H9 (cell line): ENCODE measurements at regions not wholly inside any gene's neighbourhood (a gene's known extent, or its start where the extent isn't known, plus 50 kb on each side); places are given as distances from the start of the nearest gene placed in this dataset.

Source experiments
- DNase-seq: peaks from one replicate; pipeline ENCODE4 v3.0.0-alpha.2; 2017
- H2AFZ ChIP-seq: one replicate; pipeline ENCODE4 v1.6.1; 2013; ENCODE audit warnings: mild to moderate bottlenecking, low read length, control low read depth, moderate library complexity
- H2AK5ac ChIP-seq: 2 replicates; pipeline ENCODE4 v1.6.1; 2013; ENCODE audit warnings: low read length, control low read depth, mixed read lengths; ENCODE audit not compliant: insufficient read length
- H2BK120ac ChIP-seq: one replicate; pipeline ENCODE4 v1.6.1; 2013; ENCODE audit warnings: low read depth, mild to moderate bottlenecking, low read length, control low read depth, inconsistent platforms; ENCODE audit not compliant: poor library complexity, severe bottlenecking
- H2BK12ac ChIP-seq: 2 replicates; pipeline ENCODE4 v1.6.1; 2013; ENCODE audit warnings: low read length, control low read depth, mixed read lengths, low read depth; ENCODE audit not compliant: insufficient read length
- H2BK15ac ChIP-seq: 2 replicates; pipeline ENCODE4 v1.6.1; 2013; ENCODE audit warnings: low read depth, low read length, control low read depth
- H2BK20ac ChIP-seq: one replicate; pipeline ENCODE4 v1.6.1; 2013; ENCODE audit warnings: low read depth, mild to moderate bottlenecking, low read length, control low read depth, inconsistent platforms; ENCODE audit not compliant: poor library complexity, severe bottlenecking
- H2BK5ac ChIP-seq: 2 replicates; pipeline ENCODE4 v1.6.1; 2013; ENCODE audit warnings: low read length, control low read depth, mixed read lengths; ENCODE audit not compliant: insufficient read length
- H3K14ac ChIP-seq: 2 replicates; pipeline ENCODE4 v1.6.1; 2013; ENCODE audit warnings: low read length, control low read depth; ENCODE audit not compliant: insufficient read depth
- H3K18ac ChIP-seq: 2 replicates; pipeline ENCODE4 v1.6.1; 2013; ENCODE audit warnings: low read depth, mild to moderate bottlenecking, mixed read lengths, low read length, control low read depth; ENCODE audit not compliant: insufficient read length
- H3K23ac ChIP-seq: 2 replicates; pipeline ENCODE4 v1.6.1; 2013; ENCODE audit warnings: low read length, control low read depth, mixed read lengths, low read depth; ENCODE audit not compliant: insufficient read length
- H3K23me2 ChIP-seq: 2 replicates; pipeline ENCODE4 v1.6.1; 2013; ENCODE audit warnings: low read depth, mild to moderate bottlenecking, mixed read lengths, low read length, control low read depth; ENCODE audit not compliant: insufficient read length, poor library complexity, severe bottlenecking
- H3K27ac ChIP-seq: 2 replicates; pipeline ENCODE4 v1.5.1; 2013; ENCODE audit warnings: low read length, control low read depth, mixed read lengths, low read depth; ENCODE audit not compliant: insufficient read length
- H3K27me3 ChIP-seq: 2 replicates; pipeline ENCODE4 v1.6.1; 2013; ENCODE audit warnings: low read length, control low read depth, inconsistent platforms; ENCODE audit not compliant: insufficient read depth
- H3K4ac ChIP-seq: 2 replicates; pipeline ENCODE4 v1.6.1; 2013; ENCODE audit warnings: low read depth, mild to moderate bottlenecking, control low read depth, inconsistent platforms, low read length, moderate library complexity
- H3K4me1 ChIP-seq: 2 replicates; pipeline ENCODE4 v1.6.1; 2013; ENCODE audit warnings: low read length, control low read depth, inconsistent platforms; ENCODE audit not compliant: insufficient read depth
- H3K4me2 ChIP-seq: 2 replicates; pipeline ENCODE4 v1.6.1; 2013; ENCODE audit warnings: low read length, control low read depth, mixed read lengths; ENCODE audit not compliant: insufficient read length, insufficient read depth
- H3K56ac ChIP-seq: 2 replicates; pipeline ENCODE4 v1.6.1; 2013; ENCODE audit warnings: low read depth, mild to moderate bottlenecking, mixed read lengths, low read length, control low read depth; ENCODE audit not compliant: insufficient read length
- H3K79me1 ChIP-seq: 2 replicates; pipeline ENCODE4 v1.6.1; 2013; ENCODE audit warnings: low read depth, mild to moderate bottlenecking, moderate library complexity, low read length, control low read depth, inconsistent platforms; ENCODE audit not compliant: insufficient read depth, poor library complexity, severe bottlenecking
- H3K79me2 ChIP-seq: 2 replicates; pipeline ENCODE4 v1.6.1; 2013; ENCODE audit warnings: low read length, control low read depth, inconsistent platforms; ENCODE audit not compliant: insufficient read depth
- H3K9ac ChIP-seq: 2 replicates; pipeline ENCODE4 v1.6.1; 2013; ENCODE audit warnings: low read length, control low read depth, mixed read lengths; ENCODE audit not compliant: insufficient read length; ENCODE audit errors: extremely low read depth
- H3K9me3 ChIP-seq: one replicate; pipeline ENCODE4 v1.6.1; 2013; ENCODE audit warnings: low read depth, low read length, inconsistent platforms; ENCODE audit not compliant: control insufficient read depth
- H3T11ph ChIP-seq: one replicate; pipeline ENCODE4 v1.6.1; 2013; ENCODE audit warnings: mild to moderate bottlenecking, low read length, control low read depth, inconsistent platforms
- H4K20me1 ChIP-seq: one replicate; pipeline ENCODE4 v1.6.1; 2013; ENCODE audit not compliant: control insufficient read depth, insufficient read length, insufficient read depth
- H4K5ac ChIP-seq: 2 replicates; pipeline ENCODE4 v1.6.1; 2013; ENCODE audit warnings: low read depth, mild to moderate bottlenecking, mixed read lengths, low read length, control low read depth; ENCODE audit not compliant: insufficient read length
- H4K8ac ChIP-seq: replicated peaks from 2 replicates; pipeline ENCODE4 v1.6.1; 2013; ENCODE audit warnings: low read length, control low read depth, mixed read lengths, low read depth; ENCODE audit not compliant: insufficient read length
- H4K91ac ChIP-seq: 2 replicates; pipeline ENCODE4 v1.6.1; 2013; ENCODE audit warnings: low read depth, mild to moderate bottlenecking, moderate library complexity, mixed read lengths, low read length, control low read depth; ENCODE audit not compliant: insufficient read length
- H3K27ac Mint-ChIP-seq, 3 experiments: 2 replicates in 2 of 3; 3 replicates in 1 of 3; pipeline ENCODE4 v1.8.0; 2020 to 2021; ENCODE audit warnings: mixed read lengths in 3 of 3, mild to moderate bottlenecking in 1 of 3, moderate library complexity in 1 of 3
- H3K27me3 Mint-ChIP-seq: 2 replicates; pipeline ENCODE4 v1.8.0; 2021; ENCODE audit warnings: low read depth, mild to moderate bottlenecking, moderate library complexity, mixed read lengths
- H3K36me3 Mint-ChIP-seq, 3 experiments: 2 replicates in 2 of 3; 3 replicates in 1 of 3; pipeline ENCODE4 v1.8.0; 2020 to 2021; ENCODE audit warnings: low read depth in 3 of 3, mixed read lengths in 3 of 3; ENCODE audit not compliant: insufficient read depth in 1 of 3
- H3K4me1 Mint-ChIP-seq, 2 experiments: 2 replicates each; pipeline ENCODE4 v1.8.0; 2020; ENCODE audit warnings: mixed read lengths in 2 of 2
- H3K4me3 Mint-ChIP-seq, 2 experiments: 2 replicates in 1 of 2; 3 replicates in 1 of 2; pipeline ENCODE4 v1.8.0; 2020 to 2021; ENCODE audit warnings: mild to moderate bottlenecking in 2 of 2, mixed read lengths in 2 of 2, moderate library complexity in 1 of 2
- H3K9me3 Mint-ChIP-seq, 2 experiments: 2 replicates in 1 of 2; 3 replicates in 1 of 2; pipeline ENCODE4 v1.8.0; 2020; ENCODE audit warnings: mild to moderate bottlenecking in 2 of 2, mixed read lengths in 2 of 2, moderate library complexity in 1 of 2
- WGBS: extraction: QIAGEN DNeasy Blood & Tissue Kit; methylation state at CpG from one replicate; pipeline ENCODE4 v1.1.7; 2013; ENCODE audit warnings: missing lambda C conversion rate, low lambda C conversion rate, mixed read lengths; ENCODE audit not compliant: insufficient read length; ENCODE audit errors: extremely low coverage; 5-methylcytosine and 5-hydroxymethylcytosine counted together
- TF ChIP-seq, protein P1 (sequence below): fragments of 200-600 bp; sonication (generic); conservative IDR thresholded peaks from 3 replicates; pipeline ENCODE4 v1.8.0; 2021; ENCODE audit warnings: antibody characterized with exemption, mild to moderate bottlenecking

- Histone ChIP-seq H3K4me2 (no peak overlapping the region), H2BK20ac (no peak overlapping the region), H4K20me1 (no peaks in the 10 kb centered on the region), H2BK5ac (no peak overlapping the region), H2BK15ac (no peak overlapping the region), H3K4me1 (no peaks in the 10 kb centered on the region), H3T11ph (no peak overlapping the region), H3K79me1 (no peaks in the 10 kb centered on the region), H3K9ac (no peak overlapping the region), H2AFZ (no peak overlapping the region), H4K91ac (no peak overlapping the region), H2AK5ac (no peak overlapping the region), H2BK12ac (no peak overlapping the region), H3K79me2 (no peaks in the 10 kb centered on the region), H3K18ac (no peak overlapping the region), H3K27ac (no peak overlapping the region), H3K9me3 (no peaks in the 10 kb centered on the region), H2BK120ac (no peak overlapping the region), H3K23ac (no peak overlapping the region), H3K4ac (no peak overlapping the region), H3K23me2 (no peaks in the 10 kb centered on the region), H4K5ac (no peak overlapping the region), H3K56ac (no peak overlapping the region), H3K14ac (no peak overlapping the region), H3K27me3 (no peaks in the 10 kb centered on the region), H4K8ac (no peak overlapping the region)
- Mint-ChIP-seq H3K27me3 (no peaks in the 10 kb centered on the region), H3K27ac (no peak overlapping the region), H3K4me1 (peaks cover 4 to 5% of the 10 kb centered on the region in 2 experiments; a peak in 1 of 4 replicates), H3K4me3 (no peak overlapping the region), H3K9me3 (no peaks in the 10 kb centered on the region), H3K36me3 (no peaks in the 10 kb centered on the region; a peak in 1 of 7 replicates)
- TF ChIP-seq, protein P1, sequence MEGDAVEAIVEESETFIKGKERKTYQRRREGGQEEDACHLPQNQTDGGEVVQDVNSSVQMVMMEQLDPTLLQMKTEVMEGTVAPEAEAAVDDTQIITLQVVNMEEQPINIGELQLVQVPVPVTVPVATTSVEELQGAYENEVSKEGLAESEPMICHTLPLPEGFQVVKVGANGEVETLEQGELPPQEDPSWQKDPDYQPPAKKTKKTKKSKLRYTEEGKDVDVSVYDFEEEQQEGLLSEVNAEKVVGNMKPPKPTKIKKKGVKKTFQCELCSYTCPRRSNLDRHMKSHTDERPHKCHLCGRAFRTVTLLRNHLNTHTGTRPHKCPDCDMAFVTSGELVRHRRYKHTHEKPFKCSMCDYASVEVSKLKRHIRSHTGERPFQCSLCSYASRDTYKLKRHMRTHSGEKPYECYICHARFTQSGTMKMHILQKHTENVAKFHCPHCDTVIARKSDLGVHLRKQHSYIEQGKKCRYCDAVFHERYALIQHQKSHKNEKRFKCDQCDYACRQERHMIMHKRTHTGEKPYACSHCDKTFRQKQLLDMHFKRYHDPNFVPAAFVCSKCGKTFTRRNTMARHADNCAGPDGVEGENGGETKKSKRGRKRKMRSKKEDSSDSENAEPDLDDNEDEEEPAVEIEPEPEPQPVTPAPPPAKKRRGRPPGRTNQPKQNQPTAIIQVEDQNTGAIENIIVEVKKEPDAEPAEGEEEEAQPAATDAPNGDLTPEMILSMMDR = no peak
- no peak for DNase-seq
- WGBS = no CpG with 5 or more reads among the region's 2 CpGs
Measured at GRCh38 chr12:30501718-30502117, 194.0 kb downstream of the IPO8 start.
